Kidney epithelial cell (primary cell): ENCODE measurements at regions not wholly inside any gene's neighbourhood (a gene's known extent, or its start where the extent isn't known, plus 50 kb on each side); places are given as distances from the start of the nearest gene placed in this dataset.

Experiments used
- DNase-seq: peaks from one replicate; pipeline ENCODE4 v3.0.0-alpha.2; 2010; ENCODE audit warnings: low read depth
- H3K27me3 ChIP-seq: 2 replicates; pipeline ENCODE4 v1.6.0; 2011; ENCODE audit warnings: low read length; ENCODE audit not compliant: control insufficient read depth, insufficient read depth
- H3K36me3 ChIP-seq: 2 replicates; pipeline ENCODE4 v1.5.1; 2011; ENCODE audit warnings: low read length; ENCODE audit not compliant: control insufficient read depth, insufficient read depth
- H3K4me3 ChIP-seq: 2 replicates; pipeline ENCODE4 v1.5.1; 2011; ENCODE audit warnings: low read depth, mild to moderate bottlenecking, control low read depth, low read length
- TF ChIP-seq, protein P1 (sequence below): IDR thresholded peaks from 2 replicates; pipeline ENCODE4 v1.5.1; 2011; ENCODE audit warnings: mild to moderate bottlenecking, moderate library complexity, low read length, control low read depth, inconsistent platforms; ENCODE audit not compliant: insufficient read depth, poor library complexity, severe bottlenecking

DNA sequence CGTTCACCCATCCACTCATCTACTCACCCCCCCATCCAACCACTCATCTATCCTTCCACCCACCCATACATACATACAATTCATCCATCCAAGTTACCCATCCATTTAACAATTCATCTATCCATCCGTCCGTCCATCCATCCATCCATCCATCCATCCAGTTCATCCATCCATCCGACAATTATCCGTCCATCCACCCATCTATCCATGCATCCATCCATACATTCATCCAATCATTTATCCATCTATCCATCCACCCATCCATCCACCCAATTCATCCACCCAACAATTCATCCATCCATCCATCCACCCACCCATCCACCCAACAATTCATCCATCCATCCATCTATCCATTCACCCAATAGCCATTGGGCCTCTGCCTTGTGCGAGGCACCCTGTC, 173.2 kb upstream of the MVB12B start:
- DNase-seq = no peak
- H3K27me3 ChIP-seq = peaks cover 15% of the 10 kb centered on the region
- H3K4me3 ChIP-seq = no peak overlapping the region
- TF ChIP-seq, protein P1, sequence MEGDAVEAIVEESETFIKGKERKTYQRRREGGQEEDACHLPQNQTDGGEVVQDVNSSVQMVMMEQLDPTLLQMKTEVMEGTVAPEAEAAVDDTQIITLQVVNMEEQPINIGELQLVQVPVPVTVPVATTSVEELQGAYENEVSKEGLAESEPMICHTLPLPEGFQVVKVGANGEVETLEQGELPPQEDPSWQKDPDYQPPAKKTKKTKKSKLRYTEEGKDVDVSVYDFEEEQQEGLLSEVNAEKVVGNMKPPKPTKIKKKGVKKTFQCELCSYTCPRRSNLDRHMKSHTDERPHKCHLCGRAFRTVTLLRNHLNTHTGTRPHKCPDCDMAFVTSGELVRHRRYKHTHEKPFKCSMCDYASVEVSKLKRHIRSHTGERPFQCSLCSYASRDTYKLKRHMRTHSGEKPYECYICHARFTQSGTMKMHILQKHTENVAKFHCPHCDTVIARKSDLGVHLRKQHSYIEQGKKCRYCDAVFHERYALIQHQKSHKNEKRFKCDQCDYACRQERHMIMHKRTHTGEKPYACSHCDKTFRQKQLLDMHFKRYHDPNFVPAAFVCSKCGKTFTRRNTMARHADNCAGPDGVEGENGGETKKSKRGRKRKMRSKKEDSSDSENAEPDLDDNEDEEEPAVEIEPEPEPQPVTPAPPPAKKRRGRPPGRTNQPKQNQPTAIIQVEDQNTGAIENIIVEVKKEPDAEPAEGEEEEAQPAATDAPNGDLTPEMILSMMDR = no peak
- H3K36me3 ChIP-seq = no peaks in the 10 kb centered on the region

DNA sequence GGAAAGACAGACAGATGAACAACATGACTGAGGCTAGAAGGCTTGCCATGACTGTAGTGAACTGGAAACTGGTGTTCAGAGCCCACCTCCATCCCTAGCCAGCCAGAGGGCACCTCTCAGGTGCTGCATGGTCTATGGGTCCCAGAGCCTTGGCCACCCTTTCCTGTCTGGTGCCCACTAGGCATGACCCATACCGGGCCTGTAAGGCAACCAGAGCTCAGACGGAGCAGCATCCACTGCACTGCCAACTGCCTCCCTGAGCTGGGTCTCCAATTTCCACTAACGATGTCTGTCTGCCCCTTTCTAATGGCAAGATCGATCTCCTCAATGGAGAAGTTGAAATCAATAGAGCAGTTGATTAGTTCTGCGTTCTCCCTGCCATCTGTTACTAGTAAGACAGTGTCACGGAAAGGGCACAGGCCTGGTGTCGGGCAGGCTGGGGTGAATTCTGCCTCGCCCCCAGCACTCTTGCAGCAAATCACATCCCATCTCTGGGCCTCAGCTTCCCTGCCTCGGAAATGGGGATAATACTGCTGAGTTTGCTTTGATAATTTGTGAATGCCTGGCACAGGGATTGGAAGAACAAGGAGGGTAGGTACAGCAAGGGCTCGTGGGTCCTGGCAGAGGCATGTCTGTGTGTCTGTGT, 172.3 kb upstream of the MVB12B start:
- TF ChIP-seq, protein P1 = no peak
- Histone ChIP-seq H3K36me3 (no peaks in the 10 kb centered on the region), H3K4me3 (no peak overlapping the region), H3K27me3 (peaks cover 18% of the 10 kb centered on the region)
- no peak for DNase-seq

DNA sequence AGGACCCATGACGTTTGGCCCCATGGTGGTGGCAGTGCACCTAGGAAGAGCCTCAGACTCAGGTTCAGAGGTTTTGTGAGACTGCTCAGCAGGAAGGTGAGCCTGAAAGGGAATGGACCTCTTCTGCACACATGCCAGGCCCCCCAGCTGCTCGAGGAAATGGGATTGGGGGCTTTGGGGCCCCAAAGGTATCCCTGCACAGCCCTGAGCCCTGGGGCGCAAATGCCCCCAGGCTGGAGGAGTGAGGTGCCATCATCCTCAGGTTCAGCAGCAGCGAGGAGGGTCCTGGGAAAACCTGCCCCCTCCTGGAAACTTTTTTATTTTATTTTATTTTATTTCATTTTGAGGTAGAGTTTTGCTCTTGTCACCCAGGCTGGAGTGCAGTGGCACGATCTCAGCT, 171.8 kb upstream of the MVB12B start:
- DNase-seq = no peak
- Histone ChIP-seq H3K4me3 (no peak overlapping the region), H3K36me3 (no peaks in the 10 kb centered on the region), H3K27me3 (peaks cover 18% of the 10 kb centered on the region)
- TF ChIP-seq, protein P1 = no peak

DNA sequence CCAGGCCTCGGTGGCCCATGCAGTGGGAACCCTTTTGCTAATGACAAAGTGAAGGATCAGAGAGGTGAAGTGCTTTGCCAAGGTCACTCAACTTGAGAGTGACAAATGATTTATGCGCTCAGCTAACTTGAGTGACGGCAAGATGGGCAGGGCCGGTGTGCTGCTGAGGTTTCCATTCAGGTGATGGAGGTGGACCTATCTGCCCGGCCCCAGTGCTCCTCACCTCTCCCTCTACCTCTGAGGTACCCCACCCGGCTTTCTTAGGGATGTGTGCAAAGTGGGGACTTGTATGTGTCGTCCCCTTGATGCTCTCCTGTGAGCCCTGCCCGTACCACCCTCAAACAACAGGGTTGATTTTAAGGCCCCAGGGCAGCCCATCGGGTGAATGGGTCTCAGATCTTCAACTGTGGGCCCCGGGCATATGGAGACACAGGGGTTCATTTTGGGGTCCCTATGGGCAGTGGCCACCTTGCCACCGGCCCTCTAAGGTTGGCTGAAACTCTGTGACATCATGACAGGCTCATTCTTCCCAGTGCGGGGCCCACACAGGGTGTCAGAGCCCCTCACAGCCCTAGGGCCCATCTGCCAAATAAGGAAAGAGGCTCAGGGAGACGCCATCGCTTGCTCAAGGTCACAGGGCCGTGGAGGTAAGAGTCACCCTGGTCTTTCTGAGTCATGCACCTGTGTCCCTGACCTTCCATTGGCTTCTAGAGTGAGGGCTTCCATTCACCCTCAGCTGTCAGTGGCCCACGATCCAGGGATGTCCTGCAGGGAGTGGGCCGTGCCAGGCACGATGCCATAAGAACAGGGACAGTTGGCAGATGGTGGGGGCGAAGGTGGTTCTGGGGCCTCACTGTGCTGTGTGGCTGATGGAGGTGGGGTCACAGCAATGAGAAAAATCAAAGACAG, 170.6 kb upstream of the MVB12B start:
- TF ChIP-seq, protein P1 = no peak
- no peak for DNase-seq
- Histone ChIP-seq H3K27me3 (peaks cover 18% of the 10 kb centered on the region), H3K4me3 (no peak overlapping the region), H3K36me3 (no peaks in the 10 kb centered on the region)

DNA sequence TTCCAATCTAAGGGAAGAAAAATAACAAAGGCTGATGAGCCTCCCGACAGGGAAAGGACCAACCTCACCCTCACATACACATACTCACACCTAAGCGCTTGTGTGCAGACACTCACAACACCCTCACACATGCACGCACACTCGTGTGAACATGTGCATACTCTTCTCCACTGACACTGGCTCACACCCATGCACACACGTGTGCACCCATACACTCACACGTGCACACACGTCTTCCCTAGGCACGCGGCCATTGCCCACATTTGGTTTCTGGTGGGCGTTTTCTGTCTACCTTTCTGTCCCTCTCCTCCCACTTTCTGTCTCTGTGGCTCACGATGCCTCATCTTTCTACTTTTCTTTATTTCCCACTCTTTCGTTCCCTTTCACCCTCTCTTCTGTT, 169.7 kb upstream of the MVB12B start:
- Histone ChIP-seq H3K36me3 (no peaks in the 10 kb centered on the region), H3K4me3 (no peak overlapping the region), H3K27me3 (peaks cover 18% of the 10 kb centered on the region)
- TF ChIP-seq, protein P1 = no peak
- DNase-seq = no peak
